ENCODE measurements at regions not wholly inside any gene's neighbourhood (a gene's known extent, or its start where the extent isn't known, plus 50 kb on each side); places are given as distances from the start of the nearest gene placed in this dataset.

- no peak for TF ChIP-seq ZNF565 (CRISPR knock-in tag; conservative IDR thresholded peaks at IDR 0.05; ENCODE audit: low read depth)
- TF ChIP-seq TOX (CRISPR knock-in tag; IDR thresholded peaks at IDR 0.05; ENCODE audit: borderline replicate concordance) = no peak
- no peak for TF ChIP-seq ZC3H10 (CRISPR knock-in tag; IDR thresholded peaks at IDR 0.05)
- TF ChIP-seq PATZ1 (CRISPR knock-in tag; IDR thresholded peaks at IDR 0.05; ENCODE audit: borderline replicate concordance) = no peak
- TF ChIP-seq TSHZ2 (CRISPR knock-in tag; IDR thresholded peaks at IDR 0.05) = no peak
- TF ChIP-seq CSRNP3 (CRISPR knock-in tag; IDR thresholded peaks at IDR 0.05) = no peak
- TF ChIP-seq ZFP3 (CRISPR knock-in tag; IDR thresholded peaks at IDR 0.05) = no peak
- TF ChIP-seq ARNTL (CRISPR knock-in tag; IDR thresholded peaks at IDR 0.05; ENCODE audit: borderline replicate concordance, low read depth) = no peak
Observed at GRCh38 chr22:49454726-49455125, 372.9 kb downstream of the BRD1 start.

Data from SK-N-SH treated with all-trans-retinoic acid at 6 μM for 48 hours (cell line).